Loucy (cell line): ENCODE measurements at regions not wholly inside any gene's neighbourhood (a gene's known extent, or its start where the extent isn't known, plus 50 kb on each side); places are given as distances from the start of the nearest gene placed in this dataset.

Source experiments
- H2AFZ ChIP-seq: fragments of 200-600 bp; sonication (generic); 2 replicates; pipeline ENCODE4 v1.6.0; 2016; ENCODE audit warnings: antibody characterized with exemption, mild to moderate bottlenecking, low read length, moderate library complexity
- H3F3A ChIP-seq: fragments of 200-600 bp; 2 replicates; pipeline ENCODE4 v1.6.0; 2016; ENCODE audit warnings: antibody characterized with exemption, low read depth, mild to moderate bottlenecking
- H3K27me3 ChIP-seq: fragments of 200-600 bp; sonication (generic); 2 replicates; pipeline ENCODE4 v1.6.1; 2014; ENCODE audit warnings: low read length, mild to moderate bottlenecking; ENCODE audit not compliant: insufficient read depth, poor library complexity, severe bottlenecking
- H3K36me3 ChIP-seq: fragments of 200-600 bp; sonication (generic); 2 replicates; pipeline ENCODE4 v1.6.1; 2016; ENCODE audit warnings: low read length; ENCODE audit not compliant: insufficient read depth
- H3K4me1 ChIP-seq: fragments of 200-600 bp; sonication (generic); 2 replicates; pipeline ENCODE4 v1.5.1; 2014; ENCODE audit warnings: low read length, mild to moderate bottlenecking; ENCODE audit not compliant: insufficient read depth, poor library complexity, severe bottlenecking
- H3K4me2 ChIP-seq: fragments of 200-600 bp; sonication (generic); 2 replicates; pipeline ENCODE4 v1.6.0; 2014; ENCODE audit warnings: antibody characterized with exemption, low read length, low read depth, mild to moderate bottlenecking; ENCODE audit not compliant: poor library complexity, severe bottlenecking
- H3K4me3 ChIP-seq: fragments of 200-600 bp; sonication (generic); 2 replicates; pipeline ENCODE4 v1.5.1; 2014; ENCODE audit warnings: low read length, mild to moderate bottlenecking, mixed read lengths; ENCODE audit not compliant: poor library complexity, severe bottlenecking
- H3K79me2 ChIP-seq: fragments of 200-600 bp; sonication (generic); 2 replicates; pipeline ENCODE4 v1.6.1; 2014; ENCODE audit warnings: low read length; ENCODE audit not compliant: insufficient read depth
- H3K9ac ChIP-seq: fragments of 200-600 bp; sonication (generic); 2 replicates; pipeline ENCODE4 v1.6.0; 2014; ENCODE audit warnings: mild to moderate bottlenecking, low read depth, low read length, moderate library complexity; ENCODE audit not compliant: poor library complexity, severe bottlenecking
- H3K9me2 ChIP-seq: fragments of 200-600 bp; sonication (generic); replicated peaks from 2 replicates; pipeline ENCODE4 v1.6.1; 2016; ENCODE audit warnings: low read depth, low read length, mixed read lengths
- H3K9me3 ChIP-seq: fragments of 200-600 bp; sonication (generic); 2 replicates; pipeline ENCODE4 v1.6.1; 2014; ENCODE audit warnings: mild to moderate bottlenecking, antibody characterized with exemption, low read length, low read depth; ENCODE audit not compliant: insufficient read depth
- H4K20me1 ChIP-seq: fragments of 200-600 bp; sonication (generic); 2 replicates; pipeline ENCODE4 v1.6.0; 2014; ENCODE audit warnings: antibody characterized with exemption, low read length, mild to moderate bottlenecking; ENCODE audit not compliant: insufficient read depth, poor library complexity, severe bottlenecking
- EZH2phosphoT487 ChIP-seq: fragments of 200-600 bp; IDR thresholded peaks from 2 replicates; pipeline ENCODE4 v1.6.1; 2018; ENCODE audit warnings: antibody characterized with exemption, mild to moderate bottlenecking, moderate library complexity, borderline replicate concordance
- TF ChIP-seq, protein P1 (sequence below): fragments of 200-600 bp; sonication (generic); conservative IDR thresholded peaks from 2 replicates; pipeline ENCODE4 v1.5.1; 2014; ENCODE audit warnings: mild to moderate bottlenecking, antibody characterized with exemption, low read length

DNA sequence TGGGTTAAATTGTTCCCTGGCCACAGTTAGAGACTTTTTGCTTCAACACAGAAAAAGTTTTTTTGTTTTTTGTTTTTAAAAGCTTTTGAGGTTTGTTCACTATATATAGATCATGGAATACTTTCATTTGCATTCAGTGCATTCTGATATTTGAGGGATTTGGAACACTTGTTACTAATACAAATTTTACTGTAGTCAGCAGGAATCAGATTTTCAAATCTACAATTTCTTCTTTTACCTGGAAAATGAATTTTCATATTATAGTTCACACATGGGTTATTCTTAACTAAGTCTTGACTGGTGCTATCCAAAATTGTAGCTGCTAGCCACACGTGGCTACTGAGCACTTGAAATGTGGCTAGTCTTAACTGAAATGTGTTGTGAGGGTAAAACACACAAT lies 142.0 kb downstream of the RMI1 start:
- no peaks in the 10 kb centered on the region for H3K4me1 ChIP-seq
- H4K20me1 ChIP-seq = no peaks in the 10 kb centered on the region
- H2AFZ ChIP-seq = no peak overlapping the region
- no peaks in the 10 kb centered on the region for H3K27me3 ChIP-seq
- no peaks in the 10 kb centered on the region for H3K9me2 ChIP-seq
- no peak overlapping the region for H3K4me2 ChIP-seq
- no peaks in the 10 kb centered on the region for H3F3A ChIP-seq
- no peak overlapping the region for H3K9ac ChIP-seq
- H3K36me3 ChIP-seq = no peaks in the 10 kb centered on the region
- no peaks in the 10 kb centered on the region for H3K9me3 ChIP-seq
- no peak overlapping the region for H3K4me3 ChIP-seq
- TF ChIP-seq, protein P1, sequence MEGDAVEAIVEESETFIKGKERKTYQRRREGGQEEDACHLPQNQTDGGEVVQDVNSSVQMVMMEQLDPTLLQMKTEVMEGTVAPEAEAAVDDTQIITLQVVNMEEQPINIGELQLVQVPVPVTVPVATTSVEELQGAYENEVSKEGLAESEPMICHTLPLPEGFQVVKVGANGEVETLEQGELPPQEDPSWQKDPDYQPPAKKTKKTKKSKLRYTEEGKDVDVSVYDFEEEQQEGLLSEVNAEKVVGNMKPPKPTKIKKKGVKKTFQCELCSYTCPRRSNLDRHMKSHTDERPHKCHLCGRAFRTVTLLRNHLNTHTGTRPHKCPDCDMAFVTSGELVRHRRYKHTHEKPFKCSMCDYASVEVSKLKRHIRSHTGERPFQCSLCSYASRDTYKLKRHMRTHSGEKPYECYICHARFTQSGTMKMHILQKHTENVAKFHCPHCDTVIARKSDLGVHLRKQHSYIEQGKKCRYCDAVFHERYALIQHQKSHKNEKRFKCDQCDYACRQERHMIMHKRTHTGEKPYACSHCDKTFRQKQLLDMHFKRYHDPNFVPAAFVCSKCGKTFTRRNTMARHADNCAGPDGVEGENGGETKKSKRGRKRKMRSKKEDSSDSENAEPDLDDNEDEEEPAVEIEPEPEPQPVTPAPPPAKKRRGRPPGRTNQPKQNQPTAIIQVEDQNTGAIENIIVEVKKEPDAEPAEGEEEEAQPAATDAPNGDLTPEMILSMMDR = no peak
- no peak for TF ChIP-seq EZH2phosphoT487
- H3K79me2 ChIP-seq = no peaks in the 10 kb centered on the region

DNA sequence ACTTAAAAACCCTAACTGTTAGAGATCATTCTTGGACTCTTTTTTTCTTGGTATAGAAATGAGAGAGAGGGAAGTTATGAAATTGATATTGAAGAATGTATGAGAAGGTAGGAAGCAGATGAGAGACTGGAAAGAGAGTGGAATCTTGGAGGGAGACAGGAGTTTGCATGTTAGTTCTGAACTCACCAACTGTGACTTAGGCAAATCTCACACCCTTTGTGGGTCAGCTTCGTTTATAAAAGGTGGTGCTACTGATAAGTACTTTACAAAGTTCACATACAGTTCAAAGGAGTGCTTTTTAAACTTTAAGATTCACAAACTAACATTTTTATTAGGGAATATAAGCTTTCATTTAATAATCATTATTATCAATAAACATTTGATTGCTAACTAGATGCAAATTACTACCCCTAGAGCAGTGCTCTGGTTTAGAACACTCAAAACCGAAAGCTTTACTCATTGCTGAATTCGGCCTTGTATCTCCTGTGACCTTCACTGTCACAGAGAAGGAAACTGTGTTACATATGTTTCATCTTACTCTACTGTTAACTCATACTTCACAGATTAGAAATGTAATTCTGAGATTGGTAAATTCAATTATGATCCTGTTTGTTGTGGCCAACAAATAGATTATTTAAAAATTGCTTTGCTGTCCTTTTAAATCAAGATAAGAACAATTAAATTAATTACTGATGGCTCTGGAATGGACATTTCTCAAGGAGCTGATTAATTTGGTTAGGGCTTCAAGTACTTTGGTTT lies 143.2 kb downstream of the RMI1 start:
- H3K4me1 ChIP-seq = no peaks in the 10 kb centered on the region
- no peaks in the 10 kb centered on the region for H3K79me2 ChIP-seq
- no peaks in the 10 kb centered on the region for H3K9me3 ChIP-seq
- no peak overlapping the region for H3K4me2 ChIP-seq
- H2AFZ ChIP-seq = no peak overlapping the region
- no peaks in the 10 kb centered on the region for H3K36me3 ChIP-seq
- H4K20me1 ChIP-seq = no peaks in the 10 kb centered on the region
- H3F3A ChIP-seq = no peaks in the 10 kb centered on the region
- H3K9ac ChIP-seq = no peak overlapping the region
- no peaks in the 10 kb centered on the region for H3K9me2 ChIP-seq
- no peaks in the 10 kb centered on the region for H3K27me3 ChIP-seq
- no peak for TF ChIP-seq EZH2phosphoT487
- TF ChIP-seq, protein P1 = no peak
- no peak overlapping the region for H3K4me3 ChIP-seq

DNA sequence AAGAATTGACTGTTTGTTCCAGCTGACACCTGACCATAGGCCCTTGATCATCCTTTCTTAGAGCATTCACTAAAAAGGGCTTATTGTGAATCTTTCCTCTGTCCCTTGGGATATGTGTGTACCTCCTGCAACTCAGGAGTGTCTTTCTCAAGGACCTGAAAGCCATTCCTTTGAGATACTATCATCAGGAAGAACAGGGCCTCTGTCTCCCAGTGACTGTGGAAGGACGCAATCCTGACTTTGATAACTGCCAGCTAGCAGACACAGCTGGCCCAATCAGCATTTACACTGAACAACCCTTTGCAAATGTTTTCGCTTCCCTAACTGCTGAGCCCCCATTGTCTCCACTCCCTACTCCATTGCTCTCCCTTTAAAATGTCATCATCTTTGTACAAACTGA lies 144.4 kb downstream of the RMI1 start:
- Histone ChIP-seq H2AFZ (no peak overlapping the region), H3K4me3 (no peak overlapping the region), H3K9ac (no peak overlapping the region), H3K4me1 (no peaks in the 10 kb centered on the region), H4K20me1 (no peaks in the 10 kb centered on the region), H3F3A (no peaks in the 10 kb centered on the region), H3K9me3 (no peaks in the 10 kb centered on the region), H3K79me2 (no peaks in the 10 kb centered on the region), H3K27me3 (no peaks in the 10 kb centered on the region), H3K9me2 (no peaks in the 10 kb centered on the region), H3K36me3 (no peaks in the 10 kb centered on the region), H3K4me2 (no peak overlapping the region)
- TF ChIP-seq, protein P1 = no peak
- no peak for TF ChIP-seq EZH2phosphoT487
